ENCODE measurements at regions not wholly inside any gene's neighbourhood (a gene's known extent, or its start where the extent isn't known, plus 50 kb on each side); places are given as distances from the start of the nearest gene placed in this dataset.
"Not testable (repeated sequence)": the region's sequence is repeated elsewhere in the genome, so short reads cannot be mapped to it uniquely, and the experiment has no call there.

- Histone ChIP-seq H3K4me1 (ENCODE audit: control insufficient read depth, insufficient read depth, low read length) (no peaks in the 10 kb centered on the region; the same call in 1 of the 2 replicates), H3K27me3 (ENCODE audit: control insufficient read depth, insufficient read depth, low read length) (no peaks in the 10 kb centered on the region), H3K27ac (ENCODE audit: low read length) (no peak overlapping the region), H3K9me3 (ENCODE audit: control insufficient read depth, insufficient read depth, low read length) (no peaks in the 10 kb centered on the region), H3K4me3 (ENCODE audit: low read length) (no peak overlapping the region), H3K36me3 (ENCODE audit: control insufficient read depth, insufficient read depth, low read length) (no peaks in the 10 kb centered on the region)
- DNase-seq (ENCODE audit: low read depth, low spot score), result no peak
- WGBS (ENCODE audit: insufficient coverage, insufficient read length), result no CpG with 5 or more reads among the region's 8 CpGs
Measured at GRCh38 chr20:47960277-47960676, 175.0 kb upstream of the SULF2 start.

GRCh38 chr20:47957989-47958801, 172.9 kb upstream of the SULF2 start:
- no CpG with 5 or more reads among the region's 16 CpGs for WGBS (ENCODE audit: insufficient coverage, insufficient read length)
- H3K36me3 ChIP-seq (ENCODE audit: control insufficient read depth, insufficient read depth, low read length); H3K27me3 ChIP-seq (ENCODE audit: control insufficient read depth, insufficient read depth, low read length); H3K4me3 ChIP-seq (ENCODE audit: low read length); H3K9me3 ChIP-seq (ENCODE audit: control insufficient read depth, insufficient read depth, low read length); H3K4me1 ChIP-seq (ENCODE audit: control insufficient read depth, insufficient read depth, low read length); H3K27ac ChIP-seq (ENCODE audit: low read length); DNase-seq (ENCODE audit: low read depth, low spot score): not testable (repeated sequence)

GRCh38 chr20:47957135-47957534, 171.9 kb upstream of the SULF2 start:
- Histone ChIP-seq H3K27ac (ENCODE audit: low read length) (no peak overlapping the region), H3K4me3 (ENCODE audit: low read length) (no peak overlapping the region), H3K27me3 (ENCODE audit: control insufficient read depth, insufficient read depth, low read length) (no peaks in the 10 kb centered on the region), H3K36me3 (ENCODE audit: control insufficient read depth, insufficient read depth, low read length) (no peaks in the 10 kb centered on the region), H3K4me1 (ENCODE audit: control insufficient read depth, insufficient read depth, low read length) (no peaks in the 10 kb centered on the region), H3K9me3 (ENCODE audit: control insufficient read depth, insufficient read depth, low read length) (no peaks in the 10 kb centered on the region)
- WGBS (ENCODE audit: insufficient coverage, insufficient read length), result no CpG with 5 or more reads among the region's 11 CpGs
- no peak for DNase-seq (ENCODE audit: low read depth, low spot score)

GRCh38 chr20:47956268-47956995, 171.2 kb upstream of the SULF2 start:
- H3K9me3 ChIP-seq (ENCODE audit: control insufficient read depth, insufficient read depth, low read length), result no peaks in the 10 kb centered on the region
- no peaks in the 10 kb centered on the region for H3K27me3 ChIP-seq (ENCODE audit: control insufficient read depth, insufficient read depth, low read length)
- no CpG with 5 or more reads among the region's 19 CpGs for WGBS (ENCODE audit: insufficient coverage, insufficient read length)
- H3K36me3 ChIP-seq (ENCODE audit: control insufficient read depth, insufficient read depth, low read length), result no peaks in the 10 kb centered on the region
- H3K27ac ChIP-seq (ENCODE audit: low read length), result no peak overlapping the region
- DNase-seq (ENCODE audit: low read depth, low spot score), result no peak
- H3K4me1 ChIP-seq (ENCODE audit: control insufficient read depth, insufficient read depth, low read length), result no peaks in the 10 kb centered on the region
- no peak overlapping the region for H3K4me3 ChIP-seq (ENCODE audit: low read length)

GRCh38 chr20:47953471-47953870, 168.2 kb upstream of the SULF2 start:
- no peaks in the 10 kb centered on the region for H3K36me3 ChIP-seq (ENCODE audit: control insufficient read depth, insufficient read depth, low read length)
- no peaks in the 10 kb centered on the region for H3K9me3 ChIP-seq (ENCODE audit: control insufficient read depth, insufficient read depth, low read length)
- no peak for DNase-seq (ENCODE audit: low read depth, low spot score)
- WGBS (ENCODE audit: insufficient coverage, insufficient read length), result no CpG with 5 or more reads among the region's 6 CpGs
- no peak overlapping the region for H3K27ac ChIP-seq (ENCODE audit: low read length)
- no peaks in the 10 kb centered on the region for H3K27me3 ChIP-seq (ENCODE audit: control insufficient read depth, insufficient read depth, low read length)
- no peak overlapping the region for H3K4me3 ChIP-seq (ENCODE audit: low read length)
- H3K4me1 ChIP-seq (ENCODE audit: control insufficient read depth, insufficient read depth, low read length), result no peaks in the 10 kb centered on the region

- H3K4me1 ChIP-seq (ENCODE audit: control insufficient read depth, insufficient read depth, low read length), result no peaks in the 10 kb centered on the region
- no peaks in the 10 kb centered on the region for H3K9me3 ChIP-seq (ENCODE audit: control insufficient read depth, insufficient read depth, low read length)
- WGBS (ENCODE audit: insufficient coverage, insufficient read length), result no CpG with 5 or more reads among the region's 9 CpGs
- H3K27me3 ChIP-seq (ENCODE audit: control insufficient read depth, insufficient read depth, low read length), result no peaks in the 10 kb centered on the region
- no peak for DNase-seq (ENCODE audit: low read depth, low spot score)
- no peaks in the 10 kb centered on the region for H3K36me3 ChIP-seq (ENCODE audit: control insufficient read depth, insufficient read depth, low read length)
- H3K4me3 ChIP-seq (ENCODE audit: low read length), result no peak overlapping the region
- no peak overlapping the region for H3K27ac ChIP-seq (ENCODE audit: low read length)
Measured at GRCh38 chr20:47952023-47952564, 166.8 kb upstream of the SULF2 start.

GRCh38 chr20:47951521-47951971, 166.3 kb upstream of the SULF2 start:
- DNase-seq (ENCODE audit: low read depth, low spot score), result no peak
- Histone ChIP-seq H3K4me1 (ENCODE audit: control insufficient read depth, insufficient read depth, low read length) (no peaks in the 10 kb centered on the region), H3K36me3 (ENCODE audit: control insufficient read depth, insufficient read depth, low read length) (no peaks in the 10 kb centered on the region), H3K9me3 (ENCODE audit: control insufficient read depth, insufficient read depth, low read length) (no peaks in the 10 kb centered on the region), H3K27ac (ENCODE audit: low read length) (no peak overlapping the region), H3K4me3 (ENCODE audit: low read length) (no peak overlapping the region), H3K27me3 (ENCODE audit: control insufficient read depth, insufficient read depth, low read length) (no peaks in the 10 kb centered on the region)
- no CpG with 5 or more reads among the region's 4 CpGs for WGBS (ENCODE audit: insufficient coverage, insufficient read length)

- Histone ChIP-seq H3K4me3 (ENCODE audit: low read length) (no peak overlapping the region), H3K27ac (ENCODE audit: low read length) (no peak overlapping the region), H3K9me3 (ENCODE audit: control insufficient read depth, insufficient read depth, low read length) (no peaks in the 10 kb centered on the region), H3K4me1 (ENCODE audit: control insufficient read depth, insufficient read depth, low read length) (no peaks in the 10 kb centered on the region), H3K27me3 (ENCODE audit: control insufficient read depth, insufficient read depth, low read length) (no peaks in the 10 kb centered on the region), H3K36me3 (ENCODE audit: control insufficient read depth, insufficient read depth, low read length) (no peaks in the 10 kb centered on the region)
- WGBS (ENCODE audit: insufficient coverage, insufficient read length), result no CpG with 5 or more reads among the region's 24 CpGs
- no peak for DNase-seq (ENCODE audit: low read depth, low spot score)
Measured at GRCh38 chr20:47950913-47951283, 165.6 kb upstream of the SULF2 start.

GRCh38 chr20:47950124-47950912, 165.0 kb upstream of the SULF2 start:
- no peak overlapping the region for H3K4me3 ChIP-seq (ENCODE audit: low read length)
- no CpG with 5 or more reads among the region's 11 CpGs for WGBS (ENCODE audit: insufficient coverage, insufficient read length)
- no peaks in the 10 kb centered on the region for H3K36me3 ChIP-seq (ENCODE audit: control insufficient read depth, insufficient read depth, low read length)
- no peaks in the 10 kb centered on the region for H3K27me3 ChIP-seq (ENCODE audit: control insufficient read depth, insufficient read depth, low read length)
- H3K4me1 ChIP-seq (ENCODE audit: control insufficient read depth, insufficient read depth, low read length), result no peaks in the 10 kb centered on the region
- no peak for DNase-seq (ENCODE audit: low read depth, low spot score)
- H3K27ac ChIP-seq (ENCODE audit: low read length), result no peak overlapping the region
- H3K9me3 ChIP-seq (ENCODE audit: control insufficient read depth, insufficient read depth, low read length), result no peaks in the 10 kb centered on the region

GRCh38 chr20:47949230-47949629, 163.9 kb upstream of the SULF2 start:
- Histone ChIP-seq H3K27ac (ENCODE audit: low read length) (no peak overlapping the region), H3K27me3 (ENCODE audit: control insufficient read depth, insufficient read depth, low read length) (no peaks in the 10 kb centered on the region)

More at GRCh38 chr20:47949230-47949629, 163.9 kb upstream of the SULF2 start:
- no peak overlapping the region for H3K4me3 ChIP-seq (ENCODE audit: low read length)
- H3K4me1 ChIP-seq (ENCODE audit: control insufficient read depth, insufficient read depth, low read length), result no peaks in the 10 kb centered on the region
- DNase-seq (ENCODE audit: low read depth, low spot score), result no peak
- no CpG with 5 or more reads among the region's 6 CpGs for WGBS (ENCODE audit: insufficient coverage, insufficient read length)
- H3K9me3 ChIP-seq (ENCODE audit: control insufficient read depth, insufficient read depth, low read length), result no peaks in the 10 kb centered on the region
- H3K36me3 ChIP-seq (ENCODE audit: control insufficient read depth, insufficient read depth, low read length), result no peaks in the 10 kb centered on the region
